K562 (cell line): ENCODE measurements at regions not wholly inside any gene's neighbourhood (a gene's known extent, or its start where the extent isn't known, plus 50 kb on each side); places are given as distances from the start of the nearest gene placed in this dataset.

Experiments
- ATAC-seq: fragments of 200-7000 bp; cut with Tn5 transposase; 3 replicates; pipeline ENCODE4 v1.9.1; 2020; ENCODE audit warnings: moderate library complexity
- BruUV-seq: library from RNA; stranded (reverse); fragments of 400-500 nt; replicated peaks from 2 replicates; lab custom pipeline; 2021; lab: Mats Ljungman, UMichigan
- CTCF ChIA-PET: fragments of 300-600 bp; formaldehyde crosslinking; extraction: SDS; loops from one replicate; lab custom pipeline; 2021; ENCODE audit warnings: low intra/inter-chr PET ratio; lab: Yijun Ruan, JAX
- POLR2A ChIA-PET: fragments of 300-600, 350-650 bp; sonication (Branson Sonifier 250); formaldehyde crosslinking; extraction: SDS; loops from one replicate; lab custom pipeline; 2021; ENCODE audit warnings: antibody characterized with exemption, inconsistent platforms; lab: Yijun Ruan, JAX
- DNase-seq, 4 experiments: peaks; one replicate each; pipeline versions ENCODE4 v3.0.0 to v3.0.0-alpha.2; 2011 to 2018; ENCODE audit warnings: low spot score in 3 of 4, mixed read lengths in 3 of 4; ENCODE audit errors: extremely low read depth in 1 of 4
- FAIRE-seq: peaks from 2 replicates; lab custom pipeline; 2011; peaks lifted over from hg19 to GRCh38; lab: Jason Lieb, UNC
- H2AFZ ChIP-seq: 2 replicates; pipeline ENCODE4 v1.6.0; 2011; ENCODE audit warnings: low read depth, low read length, control low read depth, inconsistent platforms
- H3K27ac ChIP-seq: fragments of 200-600 bp; 3 replicates; pipeline ENCODE4 v1.8.0; 2011; ENCODE audit warnings: low read depth, mild to moderate bottlenecking, control low read depth, inconsistent platforms, low read length, moderate library complexity, mixed read lengths; ENCODE audit errors: extremely low read depth
- H3K27me3 ChIP-seq, 2 experiments: fragments of 300-600 bp in 1 of 2; 2 replicates in 1 of 2; 3 replicates in 1 of 2; pipeline versions ENCODE4 v1.6.0 to v1.8.0; 2011; ENCODE audit warnings: inconsistent platforms in 2 of 2, low read length in 2 of 2, mild to moderate bottlenecking in 1 of 2, mixed read lengths in 1 of 2, moderate library complexity in 1 of 2; ENCODE audit not compliant: control insufficient read depth in 2 of 2, insufficient read depth in 2 of 2
- H3K36me3 ChIP-seq: fragments of 300-600 bp; 3 replicates; pipeline ENCODE4 v1.8.0; 2011; ENCODE audit warnings: mild to moderate bottlenecking, low read length, inconsistent platforms; ENCODE audit not compliant: control insufficient read depth, insufficient read depth
- H3K4me1 ChIP-seq, 2 experiments: fragments of 200-600 bp in 1 of 2; replicated peaks in 1 of 2; 2 replicates in 1 of 2; 3 replicates in 1 of 2; pipeline versions ENCODE4 v1.5.1 to v1.8.0; 2011; ENCODE audit warnings: inconsistent platforms in 2 of 2, low read length in 2 of 2, mild to moderate bottlenecking in 1 of 2, mixed read lengths in 1 of 2, moderate library complexity in 1 of 2; ENCODE audit not compliant: control insufficient read depth in 2 of 2, insufficient read depth in 2 of 2
- H3K4me2 ChIP-seq: 2 replicates; pipeline ENCODE4 v1.6.1; 2011; ENCODE audit warnings: low read length, control low read depth, inconsistent platforms, mixed read lengths; ENCODE audit not compliant: insufficient read depth
- H3K4me3 ChIP-seq: fragments of 200-600 bp; sonication (generic), shearing (Covaris generic); 2 replicates; pipeline ENCODE4 v1.5.1; 2016; ENCODE audit warnings: control low read depth, inconsistent platforms
- H3K79me2 ChIP-seq: fragments of 200-600 bp; 3 replicates; pipeline ENCODE4 v1.8.0; 2011; ENCODE audit warnings: low read length, inconsistent platforms; ENCODE audit not compliant: control insufficient read depth, insufficient read depth
- H3K9ac ChIP-seq, 2 experiments: 2 replicates each; pipeline versions ENCODE4 v1.6.0 to v1.6.1; 2011; ENCODE audit warnings: low read depth in 2 of 2, low read length in 2 of 2, control low read depth in 1 of 2, inconsistent platforms in 1 of 2, mild to moderate bottlenecking in 1 of 2, mixed read lengths in 1 of 2; ENCODE audit not compliant: insufficient read depth in 1 of 2
- H3K9me1 ChIP-seq: one replicate; pipeline ENCODE4 v1.6.0; 2011; ENCODE audit warnings: inconsistent platforms, mild to moderate bottlenecking, low read length, moderate library complexity; ENCODE audit not compliant: control insufficient read depth, insufficient read depth
- H3K9me3 ChIP-seq: replicated peaks from 2 replicates; pipeline ENCODE4 v1.5.1; 2011; ENCODE audit warnings: low read depth, low read length, inconsistent platforms; ENCODE audit not compliant: control insufficient read depth, insufficient read depth
- H4K20me1 ChIP-seq: replicated peaks from 2 replicates; pipeline ENCODE4 v1.6.1; 2011; ENCODE audit warnings: low read length, inconsistent platforms, mixed read lengths; ENCODE audit not compliant: control insufficient read depth, insufficient read depth
- CBX5 ChIP-seq: IDR thresholded peaks from 2 replicates; pipeline ENCODE4 v1.6.1; 2014; ENCODE audit warnings: low read depth, borderline replicate concordance
- EGR1 ChIP-seq: fragments of 450-650 bp; conservative IDR thresholded peaks from 2 replicates; pipeline ENCODE4 v1.6.1; 2017; ENCODE audit warnings: mild to moderate bottlenecking
- KLF13 ChIP-seq: fragments of 450-650 bp; IDR thresholded peaks from 2 replicates; pipeline ENCODE4 v1.6.1; 2016; ENCODE audit warnings: missing genetic modification characterization, low read depth, mild to moderate bottlenecking, missing compliant biosample characterization, moderate library complexity, borderline replicate concordance
- MYNN ChIP-seq, 2 experiments: sonication (generic); formaldehyde crosslinking in 1 of 2; IDR thresholded peaks; 2 replicates each; pipeline versions ENCODE4 v1.5.0 to v1.6.1; 2016 to 2020; ENCODE audit warnings: antibody characterized with exemption in 1 of 2, missing genetic modification reagents in 1 of 2
- SPI1 ChIP-seq: IDR thresholded peaks from 2 replicates; pipeline ENCODE4 v1.6.1; 2011; ENCODE audit warnings: low read depth, low read length, control low read depth, borderline replicate concordance
- ZNF57 ChIP-seq: fragments of 450-650 bp; formaldehyde crosslinking; IDR thresholded peaks from 2 replicates; pipeline ENCODE4 v1.4.0; 2020; ENCODE audit warnings: mild to moderate bottlenecking, moderate library complexity
- ZNF785 ChIP-seq: fragments of 250-450 bp; sonication (Bioruptor Pico); IDR thresholded peaks from 2 replicates; pipeline ENCODE4 v1.4.0; 2020; ENCODE audit warnings: mild to moderate bottlenecking
- WGBS: fragments of 100-300 bp; shearing (Covaris generic); methylation state at CpG from one replicate; pipeline ENCODE4 v1.1.6; 2016; ENCODE audit warnings: low coverage, mixed read lengths; ENCODE audit not compliant: insufficient coverage; ENCODE audit errors: missing lambda C conversion rate; 5-methylcytosine and 5-hydroxymethylcytosine counted together
- in situ Hi-C: fragments of 300-500 bp; cut with MboI; formaldehyde crosslinking; loops from 4 replicates; pipeline ENCODE4 v1.15.0; 2018; ENCODE audit warnings: inconsistent platforms, mixed read lengths
- intact Hi-C: fragments of 100-400 bp; cut with micrococcal nuclease; formaldehyde crosslinking; loops from 2 replicates; pipeline ENCODE4 v1.14.2; 2022
- TF ChIP-seq, protein P1 (sequence below): fragments of 450-650 bp; IDR thresholded peaks from 2 replicates; pipeline ENCODE4 v1.6.1; 2016
- TF ChIP-seq, protein P2 (sequence below): fragments of 250-450 bp; sonication (Bioruptor Pico); IDR thresholded peaks from 2 replicates; pipeline ENCODE4 v1.4.0; 2020

GRCh38 chr2:42920446-42921146 is 128.2 kb upstream of the HAAO start (continued):
- TF ChIP-seq EGR1 = peak; percentile 40; the same call in 1 of the 2 replicates
- TF ChIP-seq, protein P1, sequence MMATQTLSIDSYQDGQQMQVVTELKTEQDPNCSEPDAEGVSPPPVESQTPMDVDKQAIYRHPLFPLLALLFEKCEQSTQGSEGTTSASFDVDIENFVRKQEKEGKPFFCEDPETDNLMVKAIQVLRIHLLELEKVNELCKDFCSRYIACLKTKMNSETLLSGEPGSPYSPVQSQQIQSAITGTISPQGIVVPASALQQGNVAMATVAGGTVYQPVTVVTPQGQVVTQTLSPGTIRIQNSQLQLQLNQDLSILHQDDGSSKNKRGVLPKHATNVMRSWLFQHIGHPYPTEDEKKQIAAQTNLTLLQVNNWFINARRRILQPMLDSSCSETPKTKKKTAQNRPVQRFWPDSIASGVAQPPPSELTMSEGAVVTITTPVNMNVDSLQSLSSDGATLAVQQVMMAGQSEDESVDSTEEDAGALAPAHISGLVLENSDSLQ = no peak
- TF ChIP-seq CBX5 = no peak
- no peak for TF ChIP-seq KLF13
- TF ChIP-seq ZNF785 (CRISPR knock-in tag) = no peak
- TF ChIP-seq, protein P2, sequence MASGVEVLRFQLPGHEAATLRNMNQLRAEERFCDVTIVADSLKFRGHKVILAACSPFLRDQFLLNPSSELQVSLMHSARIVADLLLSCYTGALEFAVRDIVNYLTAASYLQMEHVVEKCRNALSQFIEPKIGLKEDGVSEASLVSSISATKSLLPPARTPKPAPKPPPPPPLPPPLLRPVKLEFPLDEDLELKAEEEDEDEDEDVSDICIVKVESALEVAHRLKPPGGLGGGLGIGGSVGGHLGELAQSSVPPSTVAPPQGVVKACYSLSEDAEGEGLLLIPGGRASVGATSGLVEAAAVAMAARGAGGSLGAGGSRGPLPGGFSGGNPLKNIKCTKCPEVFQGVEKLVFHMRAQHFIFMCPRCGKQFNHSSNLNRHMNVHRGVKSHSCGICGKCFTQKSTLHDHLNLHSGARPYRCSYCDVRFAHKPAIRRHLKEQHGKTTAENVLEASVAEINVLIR (CRISPR knock-in tag) = no peak

DNA sequence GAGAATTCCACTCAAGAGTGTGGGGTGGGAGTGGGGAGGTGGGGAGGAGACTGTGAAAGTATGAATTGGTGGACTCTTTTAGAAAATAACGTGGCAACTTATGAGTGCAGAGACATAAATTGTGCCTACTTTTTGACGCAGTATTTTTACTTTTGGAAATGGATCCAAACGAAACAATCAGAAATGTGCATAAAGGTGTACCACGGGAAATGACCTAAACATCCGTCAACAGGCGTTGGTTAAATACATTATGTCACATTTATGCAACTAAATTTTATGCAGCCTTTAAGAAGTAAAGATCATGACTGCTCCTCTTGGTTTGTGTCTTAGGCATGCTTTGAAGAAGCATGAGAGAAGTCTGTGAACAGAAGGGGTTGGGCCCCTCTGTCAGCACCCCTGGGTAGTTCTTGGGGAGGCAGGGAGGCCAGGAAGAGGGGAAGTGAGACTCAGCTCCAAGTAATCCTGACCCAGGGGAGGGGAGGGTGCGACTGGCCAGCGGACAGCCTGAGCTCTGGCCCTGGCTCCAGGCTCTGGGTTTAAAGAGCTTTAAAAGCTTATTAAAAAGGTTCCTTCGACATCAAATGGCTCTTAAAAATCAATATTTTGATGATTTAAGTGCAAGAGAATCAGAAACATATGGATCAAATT is 126.4 kb upstream of the HAAO start:
- TF ChIP-seq SPI1 (0 out of 2 replicates have a peak, but pooled peaks have one; percentile 23), ZNF57 (CRISPR knock-in tag) (0 out of 2 replicates have a peak, but pooled peaks have one; percentile 67), MYNN (IDR thresholded peaks at IDR 0.05) (no peak), MYNN (CRISPR knock-in tag; IDR thresholded peaks at IDR 0.05) (no peak)
- no peak overlapping the region for H3K4me2 ChIP-seq
- no peak overlapping the region for H3K27ac ChIP-seq
- ATAC-seq (no peak), DNase-seq (no peak), FAIRE-seq (no peak)
- H3K79me2 ChIP-seq = no peaks in the 10 kb centered on the region
- no peaks in the 10 kb centered on the region for H3K36me3 ChIP-seq
- 65% methylated on average over 9 of the region's 9 CpGs for WGBS
- no peaks in the 10 kb centered on the region for H3K9me1 ChIP-seq
- no peak overlapping the region for H3K4me3 ChIP-seq
- H3K9me3 ChIP-seq = no peaks in the 10 kb centered on the region
- H3K4me1 ChIP-seq = peaks cover 21 to 38% of the 10 kb centered on the region in 2 experiments
- peak overlapping the region in 1 of 2 experiments; percentile 71; a peak in 1 of 4 replicates for H3K9ac ChIP-seq
- in situ Hi-C loops = no loop called here
- ChIA-PET CTCF (no interaction called here), POLR2A (interaction anchor here (1.0 to 1.9 kb wide), 3 partner anchors 8 to 310 kb away, joined by 3 to 11 read pairs (median 4); no protein-coding TSS in a partner anchor)
- H3K27me3 ChIP-seq = no peaks in the 10 kb centered on the region
- peak overlapping the region; percentile 81 for H2AFZ ChIP-seq
- intact Hi-C loops = no loop called here
- H4K20me1 ChIP-seq = no peaks in the 10 kb centered on the region
- BruUV-seq = no TSS peak
